ENCODE measurements at regions not wholly inside any gene's neighbourhood (a gene's known extent, or its start where the extent isn't known, plus 50 kb on each side); places are given as distances from the start of the nearest gene placed in this dataset.

GRCh38 chr7:53642361-53642760 is 606.9 kb downstream of the POM121L12 start:
- no peak overlapping the region for H3K4ac ChIP-seq (ENCODE audit: low read depth, low read length)
- no peak overlapping the region for H3K18ac ChIP-seq (ENCODE audit: low read depth, low read length)
- no peak overlapping the region for H2BK5ac ChIP-seq (ENCODE audit: low read depth, low read length, poor library complexity, severe bottlenecking)
- WGBS, 2 experiments (ENCODE audit: extremely low coverage in 2 of 2, insufficient read length in 1 of 2): no CpG with 5 or more reads among the region's 4 CpGs
- H3K4me1 ChIP-seq (ENCODE audit: control insufficient read depth, insufficient read depth, low read length): no peaks in the 10 kb centered on the region
- no peak overlapping the region for H2BK15ac ChIP-seq (ENCODE audit: low read depth, low read length)
- no peak for ATAC-seq (ENCODE audit: low read depth)
- in situ Hi-C loops (cut with MboI; ENCODE audit: low sequenced_read_pairs) (no loop called here), dilution Hi-C loops (cut with HindIII; ENCODE audit: low sequenced_read_pairs, unreplicated experiment) (no loop called here), intact Hi-C loops (cut with micrococcal nuclease) (no loop called here)
- H2BK120ac ChIP-seq (ENCODE audit: low read depth, low read length): no peak overlapping the region
- H2BK20ac ChIP-seq (ENCODE audit: low read depth, low read length): no peak overlapping the region
- H3K9me3 ChIP-seq (ENCODE audit: control insufficient read depth, insufficient read depth, low read length): peaks cover 2% of the 10 kb centered on the region; the same call in 1 of the 2 replicates
- no peak overlapping the region for H3K14ac ChIP-seq (replicated peaks; ENCODE audit: low read depth, low read length)
- H3K79me1 ChIP-seq (ENCODE audit: low read depth in 1 of 2, low read length in 2 of 2): no peaks in the 10 kb centered on the region
- H3K27ac ChIP-seq (ENCODE audit: insufficient read depth, low read length): no peak overlapping the region
- H3K56ac ChIP-seq (ENCODE audit: extremely low read depth, insufficient read depth, low read length): no peak overlapping the region
- no peaks in the 10 kb centered on the region for H3K9me1 ChIP-seq (ENCODE audit: insufficient read depth, low read length)
- H3K23ac ChIP-seq (ENCODE audit: low read depth, low read length): no peak overlapping the region
- no peak overlapping the region for H4K8ac ChIP-seq (ENCODE audit: low read depth in 2 of 2, low read length in 2 of 2)
- H3K4me2 ChIP-seq (ENCODE audit: low read depth, low read length): no peak overlapping the region
- no peak overlapping the region for H4K5ac ChIP-seq (ENCODE audit: low read depth, low read length)
- no peak for DNase-seq
- no peak overlapping the region for H2AK9ac ChIP-seq (replicated peaks; ENCODE audit: low read depth, low read length, poor library complexity)
- BruUV-seq (replicated peaks): no TSS peak
- H3K27me3 ChIP-seq (ENCODE audit: control insufficient read depth, insufficient read depth, low read length): no peaks in the 10 kb centered on the region
- no peak overlapping the region for H3K4me3 ChIP-seq (ENCODE audit: insufficient read depth, low read depth, low read length)
- H3K9ac ChIP-seq (ENCODE audit: low read depth, low read length): no peak overlapping the region
- no peak for TF ChIP-seq RFX5 (IDR thresholded peaks at IDR 0.05; ENCODE audit: low read depth, low read length)
- TF ChIP-seq CHD1 (IDR thresholded peaks at IDR 0.05; ENCODE audit: low read depth, low read length): no peak
- no peak for TF ChIP-seq CTCF (conservative IDR thresholded peaks at IDR 0.05; ENCODE audit: low read depth, low read length)
- TF ChIP-seq SMC3 (IDR thresholded peaks at IDR 0.05; ENCODE audit: low read depth, low read length): no peak
- TF ChIP-seq CEBPB (IDR thresholded peaks at IDR 0.05; ENCODE audit: low read depth, low read length): no peak
- no peak for TF ChIP-seq RAD21 (IDR thresholded peaks at IDR 0.05; ENCODE audit: low read length)
- no peak for TF ChIP-seq POLR2A (IDR thresholded peaks at IDR 0.05; ENCODE audit: low read depth, low read length)
- no peak for TF ChIP-seq FOS (IDR thresholded peaks at IDR 0.05; ENCODE audit: low read depth, low read length)
- no peak for TF ChIP-seq MAZ (IDR thresholded peaks at IDR 0.05; ENCODE audit: borderline replicate concordance, low read depth, low read length)
- no peak for TF ChIP-seq MAFK (IDR thresholded peaks at IDR 0.05; ENCODE audit: low read depth, low read length)
- TF ChIP-seq NFE2L2 (IDR thresholded peaks at IDR 0.05; ENCODE audit: low read depth, low read length): no peak
- TF ChIP-seq BHLHE40 (IDR thresholded peaks at IDR 0.05; ENCODE audit: low read depth, low read length): no peak
- no peak for TF ChIP-seq MXI1 (IDR thresholded peaks at IDR 0.05; ENCODE audit: borderline replicate concordance, low read depth, low read length)
- H4K91ac ChIP-seq (ENCODE audit: insufficient read depth, low read depth, low read length): no peak overlapping the region
- no peak overlapping the region for H2AFZ ChIP-seq (replicated peaks; ENCODE audit: low read length, poor library complexity)
- CTCF ChIA-PET: no interaction called here
- H3K36me3 ChIP-seq (ENCODE audit: control insufficient read depth, insufficient read depth, low read length): no peaks in the 10 kb centered on the region
- H2AK5ac ChIP-seq (ENCODE audit: low read depth, low read length): no peak overlapping the region
- POLR2A ChIA-PET (ENCODE audit: unreplicated experiment): no interaction called here
- H4K20me1 ChIP-seq (ENCODE audit: insufficient read depth, low read length): no peaks in the 10 kb centered on the region
